ENCODE measurements at regions not wholly inside any gene's neighbourhood (a gene's known extent, or its start where the extent isn't known, plus 50 kb on each side); places are given as distances from the start of the nearest gene placed in this dataset.
A peak's percentile ranks its signal among the peaks of the same experiment; 100 is the strongest.

DNA sequence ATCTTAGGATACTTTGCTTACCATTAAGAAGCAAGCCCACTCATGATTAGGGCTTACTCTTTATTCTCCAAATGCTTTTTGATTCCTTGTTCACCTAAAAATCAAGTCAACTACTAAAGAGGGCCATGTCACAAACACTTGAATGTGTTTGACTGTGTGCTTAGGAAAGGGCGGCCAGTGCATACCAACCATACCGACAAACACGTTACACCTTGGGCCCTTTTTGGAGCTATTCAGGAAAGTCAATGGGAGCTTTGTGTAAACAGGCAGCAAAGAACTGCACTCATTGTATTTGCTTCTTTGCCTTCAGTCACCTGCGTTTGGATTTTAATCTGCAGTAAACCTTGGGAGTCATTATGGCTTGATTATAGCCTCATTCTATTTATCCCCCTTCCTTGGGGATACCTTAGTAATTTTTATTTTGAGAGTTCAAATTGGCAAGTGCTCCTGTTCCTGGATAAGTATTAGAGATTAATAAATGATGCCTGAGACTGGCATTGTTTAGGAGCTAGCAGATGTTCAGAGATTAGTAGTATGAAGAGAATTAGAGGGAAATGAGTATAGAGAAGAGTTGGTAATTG, 102.6 kb upstream of the HDGFL1 start:
- no peak for DNase-seq (ENCODE audit: low read depth)

DNA sequence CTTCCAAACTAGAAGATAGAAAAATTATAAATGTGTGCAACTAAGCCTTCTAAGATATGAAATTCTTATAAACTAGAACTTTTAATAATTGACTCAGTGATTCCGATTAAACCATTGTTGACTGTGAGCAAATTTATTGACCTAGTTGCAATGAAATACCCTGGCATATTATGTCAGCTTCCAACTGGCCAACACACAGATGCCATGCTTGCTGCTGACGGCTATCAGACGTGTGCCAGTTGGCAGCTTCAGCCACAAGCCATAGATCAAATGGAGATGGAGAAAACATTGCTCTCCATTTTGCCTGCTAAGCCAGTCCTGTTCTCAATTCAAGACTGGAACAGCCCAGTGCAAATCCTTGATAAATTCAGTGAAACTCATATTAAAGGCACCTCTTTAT, 101.7 kb upstream of the HDGFL1 start:
- no peak for DNase-seq (ENCODE audit: low read depth)

DNA sequence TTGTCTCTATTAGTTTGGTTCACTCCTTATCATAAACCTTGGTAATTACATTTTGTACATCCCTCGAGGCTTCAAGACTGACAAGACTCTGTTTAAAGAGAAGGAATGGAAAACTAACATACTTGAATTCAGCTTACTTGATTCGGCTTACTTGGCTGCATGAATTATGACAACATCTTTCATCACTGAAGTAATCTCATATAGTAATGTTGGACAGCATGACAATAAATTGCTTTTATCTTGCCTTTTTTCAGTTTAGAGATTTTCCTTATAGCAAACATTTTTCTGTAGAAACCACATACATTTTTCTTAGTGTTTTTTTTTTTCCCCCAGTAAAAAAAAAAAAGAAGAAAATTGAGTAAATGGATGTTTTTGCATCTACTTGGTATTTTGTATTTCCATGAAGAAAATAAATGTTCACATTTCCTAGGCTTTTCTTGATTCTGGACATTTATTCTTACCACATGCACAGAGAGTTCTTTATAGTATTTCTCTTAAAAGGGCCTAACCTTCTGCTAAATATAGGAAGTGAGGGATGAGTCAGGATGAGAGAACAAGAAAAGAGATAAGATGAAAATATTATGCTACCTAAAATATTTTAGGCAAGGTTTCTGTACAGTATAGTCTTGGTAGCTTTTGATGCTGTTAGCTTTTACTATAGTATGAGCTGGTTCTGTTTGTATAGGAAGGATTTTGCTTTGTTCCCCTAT, 101.0 kb upstream of the HDGFL1 start:
- DNase-seq (ENCODE audit: low read depth), result peak; percentile 7

DNA sequence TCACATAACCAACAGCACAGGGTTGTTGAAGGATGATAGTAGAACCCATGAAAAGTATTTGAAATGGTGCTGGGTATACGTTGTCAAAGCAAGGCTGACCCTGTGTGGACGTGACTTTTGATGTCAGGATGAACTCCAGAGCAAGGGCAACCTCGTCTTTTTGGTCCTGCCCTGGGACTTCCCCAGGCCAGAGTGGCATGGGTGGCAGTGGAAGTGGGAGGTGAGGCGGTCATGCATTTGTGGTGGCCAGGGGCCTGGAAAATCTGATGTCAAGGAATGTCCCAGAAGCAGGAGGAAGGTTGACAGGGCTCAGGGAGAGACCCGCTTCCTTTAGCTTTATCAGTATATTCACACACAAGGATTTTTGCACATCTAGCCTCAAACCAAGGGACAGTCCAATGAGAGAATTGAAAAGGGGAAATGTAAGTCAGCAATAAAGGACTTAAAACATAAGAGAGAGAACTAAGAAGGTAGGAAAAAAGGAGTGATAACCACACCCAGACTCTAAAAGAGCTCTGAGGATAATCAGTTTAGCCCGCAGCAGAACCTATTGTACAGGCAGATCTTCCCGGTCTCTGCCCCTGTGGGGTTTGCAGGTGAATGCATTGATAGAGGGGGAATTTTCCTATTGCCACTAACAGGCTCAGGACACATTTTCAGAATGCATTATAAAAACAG, 98.8 kb upstream of the HDGFL1 start:
- no peak for DNase-seq (ENCODE audit: low read depth)

DNA sequence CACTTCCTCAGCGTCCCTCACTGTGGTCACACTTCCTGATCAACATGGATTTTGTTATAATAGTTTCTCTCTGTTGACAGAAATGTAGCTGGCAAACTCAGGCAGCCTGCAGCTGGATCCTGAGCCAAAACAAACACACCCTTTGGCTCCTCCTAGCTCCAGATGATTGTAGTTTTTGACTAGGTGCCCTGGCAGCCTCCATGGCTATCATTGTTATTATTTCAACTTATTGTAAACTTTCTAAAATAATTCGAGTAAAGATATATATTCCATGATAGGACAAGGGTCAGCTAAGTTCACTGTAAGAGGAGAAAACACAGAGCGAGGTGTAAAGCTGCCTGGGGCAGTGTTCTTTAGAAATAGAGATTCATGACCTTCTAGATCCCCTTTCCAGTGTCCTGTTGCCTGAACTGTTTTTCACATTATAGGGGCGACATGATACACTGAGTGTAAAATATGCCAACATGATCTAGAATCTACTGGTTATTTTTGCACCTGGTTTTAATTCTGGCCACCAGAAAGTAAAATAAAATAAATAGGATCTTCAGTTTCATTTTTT, 98.2 kb upstream of the HDGFL1 start:
- DNase-seq (ENCODE audit: low read depth), result peak; percentile 71

DNA sequence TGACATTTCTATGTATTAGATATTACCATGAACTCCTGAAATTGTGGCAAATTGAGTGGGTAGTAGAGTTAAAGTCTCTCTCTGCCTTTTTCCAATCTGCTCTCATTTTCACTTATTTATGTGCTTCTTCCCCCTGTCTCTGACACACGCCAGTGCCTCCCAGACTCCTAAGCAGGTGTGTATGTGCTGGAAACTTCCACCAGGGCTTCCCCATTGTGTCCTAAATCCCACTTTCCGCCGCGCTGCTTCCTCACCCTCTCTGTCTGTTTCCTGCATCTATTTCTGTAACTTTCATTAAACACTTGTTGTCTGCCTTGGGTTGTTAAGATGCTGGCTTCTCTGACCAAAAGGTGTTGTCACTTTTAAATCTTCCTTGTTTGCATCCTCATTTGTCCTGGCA, 97.6 kb upstream of the HDGFL1 start:
- DNase-seq (ENCODE audit: low read depth), result no peak

DNA sequence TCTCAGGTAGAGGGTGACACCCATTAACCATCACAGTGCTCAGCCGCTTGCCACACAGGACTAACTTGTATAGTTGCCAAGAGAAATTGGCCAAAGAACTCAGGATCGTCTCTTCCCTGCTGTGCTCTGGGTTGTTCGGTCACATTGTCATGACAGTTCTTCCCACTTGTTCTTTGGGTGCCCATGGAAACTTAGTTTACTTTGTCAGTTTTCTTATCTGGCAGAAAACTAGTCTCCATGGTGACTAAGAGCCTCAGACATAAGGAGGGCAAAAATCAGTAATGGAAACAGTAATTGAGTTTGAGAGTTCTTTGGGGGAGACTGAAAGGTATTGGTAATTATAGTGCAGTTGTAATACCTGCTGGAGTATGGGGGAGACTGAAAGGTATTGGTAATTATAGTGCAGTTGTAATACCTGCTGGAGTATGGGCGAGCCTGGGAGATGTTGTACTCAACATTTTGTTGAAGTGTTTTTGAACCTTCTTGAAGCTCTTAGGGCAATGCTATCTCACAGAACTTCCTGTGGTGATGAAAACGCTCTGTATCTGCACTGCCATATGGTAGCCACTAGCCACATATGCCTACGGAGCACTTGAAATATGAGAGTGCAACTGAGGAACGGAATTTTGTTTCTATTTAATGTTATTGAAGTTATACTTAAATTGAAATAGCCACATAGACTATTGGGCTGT, 95.2 kb upstream of the HDGFL1 start:
- peak; percentile 7 for DNase-seq (ENCODE audit: low read depth)

DNA sequence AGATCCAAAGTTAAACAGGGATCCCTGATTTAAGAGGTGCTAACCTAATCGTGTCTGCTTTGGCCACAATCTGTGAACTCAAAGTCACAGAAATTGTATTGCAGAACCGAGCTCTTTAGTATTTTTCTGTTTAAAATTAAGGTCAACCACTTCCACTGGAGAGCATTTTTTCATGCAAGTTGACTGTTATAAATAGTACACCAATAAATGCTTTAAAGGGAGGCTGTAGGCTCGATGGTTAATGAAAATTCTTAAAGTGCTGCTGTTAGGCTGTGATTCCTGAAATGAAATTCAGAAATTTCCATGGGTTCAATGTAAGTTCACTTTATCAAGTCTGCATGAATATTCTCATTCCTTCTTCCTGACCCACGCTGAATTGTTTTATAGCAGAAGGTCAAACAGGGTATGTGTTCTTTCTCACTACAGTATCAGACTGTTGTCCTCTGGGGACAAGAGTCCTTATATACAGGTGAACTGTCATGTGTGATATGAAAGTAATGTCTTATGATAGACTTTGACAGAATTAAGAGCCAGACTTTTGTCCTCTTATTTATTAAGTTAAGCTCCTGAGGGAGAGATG, 92.5 kb upstream of the HDGFL1 start:
- no peak for DNase-seq (ENCODE audit: low read depth)

DNA sequence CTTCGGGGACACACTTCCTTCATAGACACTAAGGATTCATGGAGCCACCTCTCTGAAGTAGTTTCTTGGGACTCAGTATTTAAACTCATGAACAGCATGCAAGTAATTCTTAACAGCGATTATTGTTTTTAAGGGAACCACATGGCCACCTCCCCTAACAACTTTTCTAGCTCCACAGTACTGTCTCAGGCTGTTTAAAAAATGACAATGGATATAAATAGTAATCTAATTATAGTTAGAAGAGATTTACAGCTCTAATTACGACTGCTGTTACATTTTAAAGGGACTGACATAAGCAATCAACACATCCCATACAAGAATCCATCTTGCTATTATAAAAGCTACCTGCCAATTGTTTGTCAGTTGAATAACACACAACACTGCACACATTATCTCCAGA, 72.1 kb upstream of the HDGFL1 start:
- DNase-seq (ENCODE audit: low read depth), result no peak

DNA sequence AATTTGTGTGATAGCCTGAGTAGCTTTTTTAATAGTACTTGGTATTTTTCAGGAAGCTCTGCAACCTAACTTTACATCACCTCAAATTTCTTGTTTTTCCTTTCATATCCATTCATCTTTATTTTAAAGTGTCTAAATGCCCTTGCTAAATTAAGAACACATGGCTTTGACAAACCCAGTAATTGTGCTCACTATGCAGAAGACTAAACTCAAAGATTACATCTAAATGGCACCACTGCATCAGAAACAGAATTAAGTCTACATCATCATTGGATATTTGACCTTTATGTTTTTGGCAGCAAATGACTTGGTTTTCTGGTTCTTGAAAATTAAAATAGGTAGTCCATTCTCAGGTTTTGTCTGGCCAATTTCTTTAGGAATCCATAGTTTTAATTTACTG, 69.6 kb upstream of the HDGFL1 start:
- no peak for DNase-seq (ENCODE audit: low read depth)

DNA sequence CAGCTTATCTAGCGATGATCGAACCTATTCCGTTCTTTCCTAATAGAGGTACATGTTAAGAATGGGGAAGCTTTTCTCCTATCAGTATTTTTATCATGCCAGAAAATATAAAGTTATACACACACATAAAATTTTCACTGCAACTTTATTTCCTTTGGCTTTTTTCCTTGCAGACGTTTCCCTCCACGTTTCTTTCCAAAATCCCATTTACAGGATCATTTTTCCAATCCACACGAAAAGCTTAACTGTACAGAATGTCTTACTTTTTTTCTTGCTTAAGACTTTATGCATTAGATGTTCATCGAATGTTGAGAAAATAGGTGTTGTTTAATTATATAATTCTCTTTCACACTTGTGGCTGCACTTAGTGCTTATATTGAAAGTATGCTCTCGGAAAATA, 62.9 kb upstream of the HDGFL1 start:
- DNase-seq (ENCODE audit: low read depth), result no peak

DNA sequence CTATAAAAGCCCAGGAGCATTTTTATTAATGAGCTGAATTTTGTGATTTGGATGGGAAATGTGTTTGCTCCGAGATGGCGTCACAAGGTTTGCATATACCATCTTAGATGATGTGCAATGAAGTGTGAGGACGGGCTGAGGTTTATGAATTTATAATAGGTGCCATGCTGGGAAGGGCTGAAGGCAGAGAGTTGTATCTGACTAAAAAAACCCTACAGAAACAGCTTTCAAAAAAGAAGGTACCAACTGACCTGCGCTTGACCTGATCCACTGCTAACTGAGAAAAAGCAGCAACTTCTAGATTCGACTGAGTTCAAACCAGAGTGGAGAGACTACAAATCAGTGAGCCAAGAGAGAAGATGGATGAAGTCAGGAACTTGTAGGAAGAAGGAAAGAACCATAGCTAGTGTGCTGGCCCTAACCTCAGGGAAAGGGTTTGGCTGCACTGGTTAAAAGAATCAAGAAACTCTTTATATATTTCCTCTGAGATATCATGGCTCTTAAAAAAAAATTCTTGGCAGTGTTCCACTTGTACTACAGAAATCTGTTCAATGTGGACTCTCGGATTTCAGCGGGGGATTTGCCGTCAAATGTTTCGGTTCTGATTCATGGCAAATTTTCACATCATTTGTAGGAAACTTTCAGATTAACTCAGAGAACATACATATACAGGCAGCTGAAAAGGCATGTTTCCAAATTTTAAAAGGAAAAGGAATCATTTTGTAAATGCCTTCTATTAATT, 56.5 kb upstream of the HDGFL1 start:
- DNase-seq (ENCODE audit: low read depth), result no peak

DNA sequence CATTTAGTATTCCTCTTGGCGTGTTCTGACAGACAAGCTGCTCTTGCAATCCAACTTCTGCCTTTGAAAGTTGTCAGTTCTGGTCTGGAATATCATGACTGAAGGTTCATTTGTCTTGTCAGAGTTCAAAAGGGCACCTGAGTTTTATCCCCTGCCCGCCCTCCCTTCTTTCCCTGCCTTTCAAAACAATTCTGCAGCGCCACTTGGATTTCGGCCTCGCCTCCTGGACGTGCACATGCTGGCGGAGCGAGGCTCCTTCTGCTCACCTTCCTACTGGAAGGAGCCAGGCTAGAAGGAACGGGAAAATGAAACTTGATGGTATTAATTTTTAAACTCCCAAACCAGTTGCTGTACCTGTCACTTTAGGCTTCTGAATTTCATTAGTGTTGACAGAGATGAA, 55.7 kb upstream of the HDGFL1 start:
- no peak for DNase-seq (ENCODE audit: low read depth)

DNA sequence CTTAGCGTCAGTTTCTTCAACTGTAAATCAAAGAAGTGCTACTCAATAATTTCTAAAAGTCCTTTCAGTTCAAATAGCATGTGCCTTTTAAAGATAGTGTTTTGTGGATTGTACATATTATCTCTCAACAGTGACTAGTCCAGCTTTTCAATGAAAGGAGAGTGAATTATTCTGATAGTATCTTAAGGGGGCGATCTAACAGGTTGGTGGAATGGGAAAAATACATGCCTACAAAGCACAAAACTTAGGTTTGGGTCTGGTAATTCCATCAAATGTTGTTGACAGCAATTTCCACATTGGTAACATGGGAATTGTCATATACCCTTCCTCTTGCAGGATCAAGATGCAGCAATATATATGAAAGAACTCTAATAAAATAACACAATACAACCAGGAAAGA, 50.1 kb upstream of the HDGFL1 start:
- no peak for DNase-seq (ENCODE audit: low read depth)

Data from M059J (cell line).